Panc1 (cell line): ENCODE measurements at regions not wholly inside any gene's neighbourhood (a gene's known extent, or its start where the extent isn't known, plus 50 kb on each side); places are given as distances from the start of the nearest gene placed in this dataset.
"Not testable (repeated sequence)": the region's sequence is repeated elsewhere in the genome, so short reads cannot be mapped to it uniquely, and the experiment has no call there.

ENCODE experiments used
- ATAC-seq: fragments of 200-7000 bp; cut with Tn5 transposase; 2 replicates; pipeline ENCODE4 v1.9.1; 2020; ENCODE audit warnings: mild to moderate bottlenecking, moderate library complexity
- BruUV-seq: library from RNA; stranded (reverse); fragments of 400-500 nt; replicated peaks from 2 replicates; lab custom pipeline; 2021; lab: Mats Ljungman, UMichigan
- CTCF ChIA-PET: fragments of 300-600 bp; sonication (Branson Sonifier 250); formaldehyde crosslinking; loops from one replicate; lab custom pipeline; 2022; ENCODE audit warnings: antibody characterized with exemption; lab: Charles Lee
- POLR2A ChIA-PET: fragments of 300-600 bp; sonication (Branson Sonifier 250); formaldehyde crosslinking; loops from one replicate; lab custom pipeline; 2022; ENCODE audit warnings: antibody characterized with exemption; lab: Charles Lee
- DNase-seq: peaks from one replicate; pipeline ENCODE4 v3.0.0-alpha.2; 2010; ENCODE audit warnings: low read depth, low spot score
- H3K27ac ChIP-seq: 2 replicates; pipeline ENCODE4 v1.5.1; 2011; ENCODE audit warnings: mild to moderate bottlenecking, low read length, inconsistent platforms
- H3K27me3 ChIP-seq: fragments of 200-500 bp; sonication (Bioruptor generic); 2 replicates; pipeline ENCODE4 v1.6.0; 2014; ENCODE audit warnings: low read length, inconsistent platforms; ENCODE audit not compliant: control insufficient read depth, insufficient read depth
- H3K36me3 ChIP-seq: fragments of 200-500 bp; sonication (Bioruptor generic); 2 replicates; pipeline ENCODE4 v1.5.1; 2014; ENCODE audit warnings: inconsistent platforms, mild to moderate bottlenecking, low read length, moderate library complexity; ENCODE audit not compliant: control insufficient read depth, insufficient read depth
- H3K4me1 ChIP-seq: 2 replicates; pipeline ENCODE4 v1.5.1; 2011; ENCODE audit warnings: inconsistent platforms, mild to moderate bottlenecking, low read length, moderate library complexity; ENCODE audit not compliant: control insufficient read depth, insufficient read depth
- H3K4me3 ChIP-seq, 2 experiments: 2 replicates each; pipeline ENCODE4 v1.5.1; 2011 to 2012; ENCODE audit warnings: low read depth in 2 of 2, low read length in 2 of 2, mild to moderate bottlenecking in 2 of 2, inconsistent platforms in 1 of 2, moderate library complexity in 1 of 2
- H3K9me3 ChIP-seq: fragments of 200-500 bp; sonication (Bioruptor generic); 2 replicates; pipeline ENCODE4 v1.5.1; 2014; ENCODE audit warnings: low read depth, mild to moderate bottlenecking, inconsistent platforms, low read length, moderate library complexity; ENCODE audit not compliant: control insufficient read depth, insufficient read depth
- CTCF ChIP-seq: fragments of 450-650 bp; IDR thresholded peaks from 2 replicates; pipeline ENCODE4 v1.5.1; 2017; ENCODE audit warnings: mild to moderate bottlenecking
- POLR2AphosphoS5 ChIP-seq: IDR thresholded peaks from 2 replicates; pipeline ENCODE4 v1.6.1; 2012; ENCODE audit warnings: mild to moderate bottlenecking, low read depth, low read length, moderate library complexity
- REST ChIP-seq, 2 experiments: IDR thresholded peaks; 2 replicates each; pipeline ENCODE4 v1.6.1; 2011 to 2012; ENCODE audit warnings: low read depth in 2 of 2, control low read depth in 1 of 2, low read length in 1 of 2, mild to moderate bottlenecking in 1 of 2, moderate library complexity in 1 of 2; ENCODE audit not compliant: insufficient read depth in 1 of 2
- SIN3A ChIP-seq: IDR thresholded peaks from 2 replicates; pipeline ENCODE4 v1.6.1; 2012; ENCODE audit warnings: low read depth, mild to moderate bottlenecking, low read length, moderate library complexity, borderline replicate concordance; ENCODE audit not compliant: insufficient read depth
- TCF7L2 ChIP-seq: IDR thresholded peaks from 2 replicates; pipeline ENCODE4 v1.6.1; 2011; ENCODE audit warnings: mild to moderate bottlenecking, low read depth, low read length, inconsistent platforms
- in situ Hi-C: cut with HindIII; loops from 2 replicates; pipeline ENCODE4 v1.10.0; 2016; ENCODE audit warnings: low sequenced_read_pairs, low pct_unique_long_range_greater_than_20kb
- intact Hi-C: fragments of 100-400 bp; cut with micrococcal nuclease; formaldehyde crosslinking; loops from one replicate; pipeline ENCODE4 v1.10.0; 2022; ENCODE audit not compliant: unreplicated experiment

- Histone ChIP-seq H3K27me3 (no peaks in the 10 kb centered on the region), H3K4me3 (no peak overlapping the region), H3K9me3 (no peaks in the 10 kb centered on the region), H3K27ac (no peak overlapping the region), H3K4me1 (peaks cover 4% of the 10 kb centered on the region; the same call in 1 of the 2 replicates), H3K36me3 (no peaks in the 10 kb centered on the region)
- POLR2A ChIA-PET = no interaction called here
- no peak for TF ChIP-seq CTCF
- TF ChIP-seq SIN3A = no peak
- intact Hi-C loops = no loop called here
- in situ Hi-C loops = no loop called here
- no TSS peak for BruUV-seq
- ATAC-seq (no peak), DNase-seq (no peak)
- CTCF ChIA-PET = interaction anchor here (0.7 kb wide), 1 partner anchor 9 kb away, joined by 7 read pairs; no protein-coding TSS in a partner anchor
Measured at GRCh38 chr4:4645743-4646142, 103.9 kb upstream of the STX18 start.

GRCh38 chr4:4644277-4644676 lies 102.4 kb upstream of the STX18 start:
- H3K27me3 ChIP-seq, H3K36me3 ChIP-seq, ATAC-seq, CTCF ChIA-PET, H3K4me3 ChIP-seq, H3K4me1 ChIP-seq, H3K9me3 ChIP-seq, BruUV-seq, intact Hi-C loops, in situ Hi-C loops, DNase-seq, H3K27ac ChIP-seq: not testable (repeated sequence)
- POLR2A ChIA-PET = interaction anchor here (0.6 kb wide), 1 partner anchor 137 kb away, joined by 26 read pairs; no protein-coding TSS in a partner anchor

GRCh38 chr4:4643743-4644142 lies 101.9 kb upstream of the STX18 start:
- intact Hi-C loops, H3K9me3 ChIP-seq, H3K4me1 ChIP-seq, in situ Hi-C loops, CTCF ChIA-PET, H3K27ac ChIP-seq, DNase-seq, H3K4me3 ChIP-seq, BruUV-seq, H3K36me3 ChIP-seq, H3K27me3 ChIP-seq, ATAC-seq: not testable (repeated sequence)
- POLR2A ChIA-PET = interaction anchor here (0.6 kb wide), 1 partner anchor 137 kb away, joined by 26 read pairs; no protein-coding TSS in a partner anchor

- no peak overlapping the region for H3K27ac ChIP-seq
- H3K27me3 ChIP-seq = no peaks in the 10 kb centered on the region
- ATAC-seq = no peak
- no peak for TF ChIP-seq SIN3A
- TF ChIP-seq POLR2AphosphoS5 = no peak
- TF ChIP-seq REST (IDR thresholded peaks at IDR 0.05; ENCODE audit: insufficient read depth in 1 of 2, low read depth in 2 of 2, low read length in 1 of 2) = no peak
- TF ChIP-seq TCF7L2 = no peak
- TF ChIP-seq CTCF = no peak
- DNase-seq = no peak
- peaks cover 6% of the 10 kb centered on the region; the same call in 1 of the 2 replicates for H3K4me1 ChIP-seq
- H3K9me3 ChIP-seq = no peaks in the 10 kb centered on the region
- POLR2A ChIA-PET = no interaction called here
- in situ Hi-C loops (no loop called here), intact Hi-C loops (no loop called here)
- H3K4me3 ChIP-seq = no peak overlapping the region
- H3K36me3 ChIP-seq = no peaks in the 10 kb centered on the region
- CTCF ChIA-PET = interaction anchor here (0.6 kb wide), 1 partner anchor 67 kb away, joined by 3 read pairs; no protein-coding TSS in a partner anchor
- BruUV-seq = no TSS peak
Measured at GRCh38 chr4:4643306-4643705, 101.5 kb upstream of the STX18 start.
